Sigmoid colon (tissue), 4 donors: ENCODE measurements at regions not wholly inside any gene's neighbourhood (a gene's known extent, or its start where the extent isn't known, plus 50 kb on each side); places are given as distances from the start of the nearest gene placed in this dataset.

Experiments
- CTCF ChIP-seq, 4 experiments: fragments of 450-650 bp in 3 of 4; fragments of 200-600 bp in 1 of 4; IDR thresholded peaks; one replicate each; pipeline ENCODE4 v1.5.1; 2016 to 2019; ENCODE audit warnings: antibody characterized with exemption in 4 of 4, mild to moderate bottlenecking in 3 of 4, moderate library complexity in 2 of 4
- EP300 ChIP-seq, 4 donors: sonication (generic); formaldehyde crosslinking; IDR thresholded peaks; one replicate each; pipeline ENCODE4 v1.6.1; 2017; ENCODE audit warnings: antibody characterized with exemption in 4 of 4
- POLR2AphosphoS5 ChIP-seq, 4 donors: sonication (generic); formaldehyde crosslinking; IDR thresholded peaks; one replicate each; pipeline ENCODE4 v1.6.1; 2017; ENCODE audit warnings: antibody characterized with exemption in 4 of 4

GRCh38 chr10:110360857-110361474 is 56.2 kb upstream of the SMNDC1 start:
- no peak for TF ChIP-seq CTCF (IDR thresholded peaks at IDR 0.05)
- TF ChIP-seq POLR2AphosphoS5 (IDR thresholded peaks at IDR 0.05) = no peak
- TF ChIP-seq EP300 (IDR thresholded peaks at IDR 0.05) = no peak
